HG02623 (cell line): ENCODE measurements at regions not wholly inside any gene's neighbourhood (a gene's known extent, or its start where the extent isn't known, plus 50 kb on each side); places are given as distances from the start of the nearest gene placed in this dataset.

Experiments used
- ATAC-seq: cut with Tn5 transposase; IDR thresholded peaks from one replicate; pipeline ENCODE4 v1.9.1; 2021; ENCODE audit warnings: moderate library complexity; ENCODE audit not compliant: unreplicated experiment

GRCh38 chr1:199264911-199265310 lies 626.1 kb downstream of the PTPRC start:
- ATAC-seq = no peak

GRCh38 chr1:199265319-199265718 lies 626.5 kb downstream of the PTPRC start:
- ATAC-seq = no peak

GRCh38 chr1:199269241-199269640 lies 630.4 kb downstream of the PTPRC start:
- no peak for ATAC-seq

GRCh38 chr1:199272139-199272544 lies 633.3 kb downstream of the PTPRC start:
- no peak for ATAC-seq

- ATAC-seq = peak; percentile 72
Measured at GRCh38 chr1:199272628-199273086, 633.8 kb downstream of the PTPRC start.

- ATAC-seq = no peak
Measured at GRCh38 chr1:199273837-199274379, 635.1 kb downstream of the PTPRC start.

- no peak for ATAC-seq
Measured at GRCh38 chr1:199279067-199279466, 640.2 kb downstream of the PTPRC start.

- peak; percentile 68 for ATAC-seq
Measured at GRCh38 chr1:199279872-199280645, 641.2 kb downstream of the PTPRC start.

GRCh38 chr1:199282751-199283305 lies 644.0 kb downstream of the PTPRC start:
- ATAC-seq = no peak

- no peak for ATAC-seq
Measured at GRCh38 chr1:199283794-199284193, 645.0 kb downstream of the PTPRC start.

- ATAC-seq = no peak
Measured at GRCh38 chr1:199287206-199287605, 648.4 kb downstream of the PTPRC start.

GRCh38 chr1:199287647-199288046 lies 648.8 kb downstream of the PTPRC start:
- no peak for ATAC-seq

GRCh38 chr1:199290186-199290585 lies 651.3 kb downstream of the PTPRC start:
- no peak for ATAC-seq

GRCh38 chr1:199291022-199291740 lies 652.3 kb downstream of the PTPRC start:
- no peak for ATAC-seq

- ATAC-seq = no peak
Measured at GRCh38 chr1:199292896-199293295, 654.1 kb downstream of the PTPRC start.

GRCh38 chr1:199295107-199295506 lies 656.3 kb downstream of the PTPRC start:
- no peak for ATAC-seq

GRCh38 chr1:199297174-199297573 lies 658.3 kb downstream of the PTPRC start:
- no peak for ATAC-seq

- ATAC-seq = no peak
Measured at GRCh38 chr1:199297887-199298286, 659.0 kb downstream of the PTPRC start.

- ATAC-seq = no peak
Measured at GRCh38 chr1:199298825-199299224, 660.0 kb downstream of the PTPRC start.

GRCh38 chr1:199301472-199302217 lies 662.8 kb downstream of the PTPRC start:
- ATAC-seq = no peak

- no peak for ATAC-seq
Measured at GRCh38 chr1:199302554-199302953, 663.7 kb downstream of the PTPRC start.
